ENCODE measurements at regions not wholly inside any gene's neighbourhood (a gene's known extent, or its start where the extent isn't known, plus 50 kb on each side); places are given as distances from the start of the nearest gene placed in this dataset.
A peak's percentile ranks its signal among the peaks of the same experiment; 100 is the strongest.
"Not testable (repeated sequence)": the region's sequence is repeated elsewhere in the genome, so short reads cannot be mapped to it uniquely, and the experiment has no call there.

DNA sequence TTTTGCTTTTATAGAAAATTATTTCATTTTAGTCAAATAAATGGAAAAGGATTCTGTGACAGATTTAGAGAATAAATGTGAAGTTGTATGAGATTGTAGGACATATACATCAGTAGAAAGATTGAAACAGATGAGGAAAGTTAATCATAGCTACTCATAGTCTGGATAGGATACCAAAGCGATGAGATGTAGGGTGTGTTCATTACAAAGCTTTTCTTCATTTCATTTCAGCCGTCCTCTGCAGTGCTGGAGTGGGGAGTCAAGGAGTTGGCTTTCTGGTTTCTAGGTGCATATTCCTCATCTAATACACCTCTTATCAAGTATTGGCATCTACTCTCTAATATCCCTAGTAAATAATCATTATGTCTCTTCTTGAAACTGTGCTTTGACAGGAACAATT, 149.5 kb upstream of the NEGR1 start (continued):
- TF ChIP-seq OSR1 (CRISPR knock-in tag; IDR thresholded peaks at IDR 0.05) (no peak), ISL1 (CRISPR knock-in tag; IDR thresholded peaks at IDR 0.05) (no peak), PPARA (CRISPR knock-in tag; IDR thresholded peaks at IDR 0.05; ENCODE audit: borderline replicate concordance) (no peak)

GRCh38 chr1:72428276-72428675, 145.9 kb upstream of the NEGR1 start:
- not testable (repeated sequence) for ATAC-seq

DNA sequence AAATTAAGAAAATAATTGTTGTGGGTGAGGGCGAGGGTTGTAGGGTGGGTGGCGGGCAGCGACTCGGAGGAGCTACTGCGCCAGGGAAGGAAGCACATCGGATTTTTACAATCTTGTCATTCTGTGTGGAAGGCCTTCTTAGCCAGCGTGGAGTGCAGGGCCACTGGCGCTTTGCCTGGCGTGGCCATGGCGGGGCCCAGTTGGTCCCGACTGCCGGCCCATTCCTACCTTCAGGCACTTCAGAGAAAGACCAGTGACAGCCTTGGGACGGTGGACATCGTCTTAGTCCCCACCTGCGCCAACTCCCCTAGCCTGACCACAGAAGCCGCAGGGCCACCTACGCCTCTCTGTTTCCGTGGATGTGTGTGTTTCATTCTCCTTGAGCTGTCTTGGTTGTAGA, 136.9 kb upstream of the NEGR1 start:
- TF ChIP-seq ISL1 (CRISPR knock-in tag; IDR thresholded peaks at IDR 0.05) = no peak
- no peak for TF ChIP-seq SNAI2 (CRISPR knock-in tag; IDR thresholded peaks at IDR 0.05)
- no peak for TF ChIP-seq ARNTL (CRISPR knock-in tag; IDR thresholded peaks at IDR 0.05; ENCODE audit: borderline replicate concordance, low read depth)
- TF ChIP-seq ZC3H10 (CRISPR knock-in tag; IDR thresholded peaks at IDR 0.05) = no peak
- TF ChIP-seq TOX (CRISPR knock-in tag; IDR thresholded peaks at IDR 0.05; ENCODE audit: borderline replicate concordance) = no peak
- no peak for TF ChIP-seq PPARA (CRISPR knock-in tag; IDR thresholded peaks at IDR 0.05; ENCODE audit: borderline replicate concordance)
- TF ChIP-seq GLIS3 (CRISPR knock-in tag; IDR thresholded peaks at IDR 0.05) = no peak
- no peak for TF ChIP-seq CSDC2 (CRISPR knock-in tag; IDR thresholded peaks at IDR 0.05)
- no peak for TF ChIP-seq ZNF8 (CRISPR knock-in tag; IDR thresholded peaks at IDR 0.05)
- TF ChIP-seq RARB (CRISPR knock-in tag; IDR thresholded peaks at IDR 0.05) = no peak
- TF ChIP-seq, protein P1, sequence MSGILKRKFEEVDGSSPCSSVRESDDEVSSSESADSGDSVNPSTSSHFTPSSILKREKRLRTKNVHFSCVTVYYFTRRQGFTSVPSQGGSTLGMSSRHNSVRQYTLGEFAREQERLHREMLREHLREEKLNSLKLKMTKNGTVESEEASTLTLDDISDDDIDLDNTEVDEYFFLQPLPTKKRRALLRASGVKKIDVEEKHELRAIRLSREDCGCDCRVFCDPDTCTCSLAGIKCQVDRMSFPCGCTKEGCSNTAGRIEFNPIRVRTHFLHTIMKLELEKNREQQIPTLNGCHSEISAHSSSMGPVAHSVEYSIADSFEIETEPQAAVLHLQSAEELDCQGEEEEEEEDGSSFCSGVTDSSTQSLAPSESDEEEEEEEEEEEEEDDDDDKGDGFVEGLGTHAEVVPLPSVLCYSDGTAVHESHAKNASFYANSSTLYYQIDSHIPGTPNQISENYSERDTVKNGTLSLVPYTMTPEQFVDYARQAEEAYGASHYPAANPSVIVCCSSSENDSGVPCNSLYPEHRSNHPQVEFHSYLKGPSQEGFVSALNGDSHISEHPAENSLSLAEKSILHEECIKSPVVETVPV (CRISPR knock-in tag; IDR thresholded peaks at IDR 0.05) = no peak
- no peak for TF ChIP-seq ZNF565 (CRISPR knock-in tag; conservative IDR thresholded peaks at IDR 0.05; ENCODE audit: low read depth)
- TF ChIP-seq ZFP3 (CRISPR knock-in tag; IDR thresholded peaks at IDR 0.05) = no peak
- TF ChIP-seq, protein P2, sequence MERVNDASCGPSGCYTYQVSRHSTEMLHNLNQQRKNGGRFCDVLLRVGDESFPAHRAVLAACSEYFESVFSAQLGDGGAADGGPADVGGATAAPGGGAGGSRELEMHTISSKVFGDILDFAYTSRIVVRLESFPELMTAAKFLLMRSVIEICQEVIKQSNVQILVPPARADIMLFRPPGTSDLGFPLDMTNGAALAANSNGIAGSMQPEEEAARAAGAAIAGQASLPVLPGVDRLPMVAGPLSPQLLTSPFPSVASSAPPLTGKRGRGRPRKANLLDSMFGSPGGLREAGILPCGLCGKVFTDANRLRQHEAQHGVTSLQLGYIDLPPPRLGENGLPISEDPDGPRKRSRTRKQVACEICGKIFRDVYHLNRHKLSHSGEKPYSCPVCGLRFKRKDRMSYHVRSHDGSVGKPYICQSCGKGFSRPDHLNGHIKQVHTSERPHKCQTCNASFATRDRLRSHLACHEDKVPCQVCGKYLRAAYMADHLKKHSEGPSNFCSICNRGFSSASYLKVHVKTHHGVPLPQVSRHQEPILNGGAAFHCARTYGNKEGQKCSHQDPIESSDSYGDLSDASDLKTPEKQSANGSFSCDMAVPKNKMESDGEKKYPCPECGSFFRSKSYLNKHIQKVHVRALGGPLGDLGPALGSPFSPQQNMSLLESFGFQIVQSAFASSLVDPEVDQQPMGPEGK (CRISPR knock-in tag; IDR thresholded peaks at IDR 0.05; ENCODE audit: borderline replicate concordance) = no peak

GRCh38 chr1:72412286-72412685, 129.9 kb upstream of the NEGR1 start:
- ATAC-seq = no peak
- TF ChIP-seq, protein P3, sequence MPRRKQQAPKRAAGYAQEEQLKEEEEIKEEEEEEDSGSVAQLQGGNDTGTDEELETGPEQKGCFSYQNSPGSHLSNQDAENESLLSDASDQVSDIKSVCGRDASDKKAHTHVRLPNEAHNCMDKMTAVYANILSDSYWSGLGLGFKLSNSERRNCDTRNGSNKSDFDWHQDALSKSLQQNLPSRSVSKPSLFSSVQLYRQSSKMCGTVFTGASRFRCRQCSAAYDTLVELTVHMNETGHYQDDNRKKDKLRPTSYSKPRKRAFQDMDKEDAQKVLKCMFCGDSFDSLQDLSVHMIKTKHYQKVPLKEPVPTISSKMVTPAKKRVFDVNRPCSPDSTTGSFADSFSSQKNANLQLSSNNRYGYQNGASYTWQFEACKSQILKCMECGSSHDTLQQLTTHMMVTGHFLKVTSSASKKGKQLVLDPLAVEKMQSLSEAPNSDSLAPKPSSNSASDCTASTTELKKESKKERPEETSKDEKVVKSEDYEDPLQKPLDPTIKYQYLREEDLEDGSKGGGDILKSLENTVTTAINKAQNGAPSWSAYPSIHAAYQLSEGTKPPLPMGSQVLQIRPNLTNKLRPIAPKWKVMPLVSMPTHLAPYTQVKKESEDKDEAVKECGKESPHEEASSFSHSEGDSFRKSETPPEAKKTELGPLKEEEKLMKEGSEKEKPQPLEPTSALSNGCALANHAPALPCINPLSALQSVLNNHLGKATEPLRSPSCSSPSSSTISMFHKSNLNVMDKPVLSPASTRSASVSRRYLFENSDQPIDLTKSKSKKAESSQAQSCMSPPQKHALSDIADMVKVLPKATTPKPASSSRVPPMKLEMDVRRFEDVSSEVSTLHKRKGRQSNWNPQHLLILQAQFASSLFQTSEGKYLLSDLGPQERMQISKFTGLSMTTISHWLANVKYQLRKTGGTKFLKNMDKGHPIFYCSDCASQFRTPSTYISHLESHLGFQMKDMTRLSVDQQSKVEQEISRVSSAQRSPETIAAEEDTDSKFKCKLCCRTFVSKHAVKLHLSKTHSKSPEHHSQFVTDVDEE (CRISPR knock-in tag; IDR thresholded peaks at IDR 0.05) = no peak
- TF ChIP-seq BACH2 (CRISPR knock-in tag; IDR thresholded peaks at IDR 0.05; ENCODE audit: borderline replicate concordance) = no peak

More for the DNA sequence above, 136.9 kb upstream of the NEGR1 start:
- no peak for ATAC-seq

GRCh38 chr1:72399807-72400206, 117.5 kb upstream of the NEGR1 start:
- no peak for ATAC-seq
- TF ChIP-seq CSDC2 (CRISPR knock-in tag; IDR thresholded peaks at IDR 0.05) = no peak
- TF ChIP-seq ISL1 (CRISPR knock-in tag; IDR thresholded peaks at IDR 0.05) = no peak
- no peak for TF ChIP-seq TOX (CRISPR knock-in tag; IDR thresholded peaks at IDR 0.05; ENCODE audit: borderline replicate concordance)

GRCh38 chr1:72397786-72398185, 115.4 kb upstream of the NEGR1 start:
- peak; percentile 95 for ATAC-seq
- TF ChIP-seq RARB (CRISPR knock-in tag; IDR thresholded peaks at IDR 0.05) (no peak), POU6F1 (CRISPR knock-in tag; IDR thresholded peaks at IDR 0.05; ENCODE audit: borderline replicate concordance, low read depth) (no peak), OSR1 (CRISPR knock-in tag; IDR thresholded peaks at IDR 0.05) (no peak), ESRRG (CRISPR knock-in tag; IDR thresholded peaks at IDR 0.05) (no peak), ZFP3 (CRISPR knock-in tag; IDR thresholded peaks at IDR 0.05) (no peak), ZNF8 (CRISPR knock-in tag; IDR thresholded peaks at IDR 0.05) (no peak), TOX (CRISPR knock-in tag; IDR thresholded peaks at IDR 0.05; ENCODE audit: borderline replicate concordance) (no peak), PPARA (CRISPR knock-in tag; IDR thresholded peaks at IDR 0.05; ENCODE audit: borderline replicate concordance) (no peak), ISL1 (CRISPR knock-in tag; IDR thresholded peaks at IDR 0.05) (no peak), ZNF70 (CRISPR knock-in tag; IDR thresholded peaks at IDR 0.05) (no peak)
- TF ChIP-seq, protein P3 (CRISPR knock-in tag; IDR thresholded peaks at IDR 0.05) = no peak
